Glutamatergic neuron (in vitro differentiated cells): ENCODE measurements at regions not wholly inside any gene's neighbourhood (a gene's known extent, or its start where the extent isn't known, plus 50 kb on each side); places are given as distances from the start of the nearest gene placed in this dataset.

Source experiments
- DNase-seq: peaks from one replicate; pipeline ENCODE4 v3.0.0; 2022
- H3K27ac Mint-ChIP-seq: one replicate; pipeline ENCODE4 v1.8.0; 2020; ENCODE audit warnings: mild to moderate bottlenecking, mixed read lengths, inconsistent platforms; ENCODE audit not compliant: unreplicated experiment
- H3K27me3 Mint-ChIP-seq: one replicate; pipeline ENCODE4 v1.8.0; 2020; ENCODE audit warnings: mild to moderate bottlenecking, moderate library complexity, mixed read lengths, inconsistent platforms; ENCODE audit not compliant: unreplicated experiment
- H3K36me3 Mint-ChIP-seq: one replicate; pipeline ENCODE4 v1.8.0; 2020; ENCODE audit warnings: mild to moderate bottlenecking, mixed read lengths, inconsistent platforms; ENCODE audit not compliant: unreplicated experiment
- H3K4me1 Mint-ChIP-seq: one replicate; pipeline ENCODE4 v1.8.0; 2020; ENCODE audit warnings: mild to moderate bottlenecking, low read depth, mixed read lengths, inconsistent platforms; ENCODE audit not compliant: unreplicated experiment
- H3K4me3 Mint-ChIP-seq: one replicate; pipeline ENCODE4 v1.8.0; 2020; ENCODE audit warnings: mild to moderate bottlenecking, mixed read lengths, inconsistent platforms; ENCODE audit not compliant: unreplicated experiment
- H3K9me3 Mint-ChIP-seq: one replicate; pipeline ENCODE4 v1.8.0; 2020; ENCODE audit warnings: mild to moderate bottlenecking, moderate library complexity, mixed read lengths, inconsistent platforms; ENCODE audit not compliant: unreplicated experiment
- CTCF ChIP-seq: fragments of 200-600 bp; sonication (generic); IDR thresholded peaks from one replicate; pipeline ENCODE4 v1.5.0; 2021; ENCODE audit not compliant: partially characterized antibody, unreplicated experiment

- no peaks in the 10 kb centered on the region for H3K4me1 Mint-ChIP-seq
- no peak overlapping the region for H3K4me3 Mint-ChIP-seq
- DNase-seq: no peak
- H3K27ac Mint-ChIP-seq: no peak overlapping the region
- H3K27me3 Mint-ChIP-seq: peaks cover 2% of the 10 kb centered on the region
- TF ChIP-seq CTCF: no peak
- H3K36me3 Mint-ChIP-seq: no peaks in the 10 kb centered on the region
- peaks cover 2% of the 10 kb centered on the region for H3K9me3 Mint-ChIP-seq
Measured at GRCh38 chr16:26531290-26531730, 535.4 kb upstream of the C16orf82 start.

GRCh38 chr16:26532456-26532855 lies 534.3 kb upstream of the C16orf82 start:
- TF ChIP-seq CTCF: no peak
- Mint-ChIP-seq H3K9me3 (peaks cover 2% of the 10 kb centered on the region), H3K4me1 (no peaks in the 10 kb centered on the region), H3K27ac (no peak overlapping the region), H3K4me3 (no peak overlapping the region), H3K27me3 (peaks cover 2% of the 10 kb centered on the region), H3K36me3 (no peaks in the 10 kb centered on the region)
- no peak for DNase-seq

GRCh38 chr16:26542198-26542597 lies 524.5 kb upstream of the C16orf82 start:
- H3K9me3 Mint-ChIP-seq: no peaks in the 10 kb centered on the region
- no peak for DNase-seq
- H3K36me3 Mint-ChIP-seq: no peaks in the 10 kb centered on the region
- H3K4me1 Mint-ChIP-seq: no peaks in the 10 kb centered on the region
- H3K27me3 Mint-ChIP-seq: peaks cover 4% of the 10 kb centered on the region
- H3K27ac Mint-ChIP-seq: no peak overlapping the region
- TF ChIP-seq CTCF: no peak
- H3K4me3 Mint-ChIP-seq: no peak overlapping the region

- no peaks in the 10 kb centered on the region for H3K4me1 Mint-ChIP-seq
- H3K36me3 Mint-ChIP-seq: no peaks in the 10 kb centered on the region
- TF ChIP-seq CTCF: no peak
- peaks cover 2% of the 10 kb centered on the region for H3K27me3 Mint-ChIP-seq
- no peak overlapping the region for H3K4me3 Mint-ChIP-seq
- no peak for DNase-seq
- no peaks in the 10 kb centered on the region for H3K9me3 Mint-ChIP-seq
- no peak overlapping the region for H3K27ac Mint-ChIP-seq
Measured at GRCh38 chr16:26546573-26546972, 520.2 kb upstream of the C16orf82 start.

GRCh38 chr16:26547681-26548080 lies 519.0 kb upstream of the C16orf82 start:
- TF ChIP-seq CTCF: no peak
- H3K27me3 Mint-ChIP-seq: peaks cover 2% of the 10 kb centered on the region
- H3K36me3 Mint-ChIP-seq: no peaks in the 10 kb centered on the region
- DNase-seq: no peak
- peaks cover 1% of the 10 kb centered on the region for H3K9me3 Mint-ChIP-seq
- H3K4me1 Mint-ChIP-seq: no peaks in the 10 kb centered on the region
- no peak overlapping the region for H3K4me3 Mint-ChIP-seq
- no peak overlapping the region for H3K27ac Mint-ChIP-seq
